Esophagus muscularis mucosa (tissue), 4 donors: ENCODE measurements at regions not wholly inside any gene's neighbourhood (a gene's known extent, or its start where the extent isn't known, plus 50 kb on each side); places are given as distances from the start of the nearest gene placed in this dataset.

Experiments used
- DNase-seq: peaks from one replicate; pipeline ENCODE4 v3.0.0-alpha.2; 2017; ENCODE audit errors: extremely low spot score
- H3K27ac ChIP-seq, 4 donors: fragments of 200-600 bp; sonication (generic); replicated peaks in 1 of 4; 1 replicate in 3 of 4; 2 replicates in 1 of 4; pipeline ENCODE4 v1.5.1; 2016 to 2019; ENCODE audit warnings: mild to moderate bottlenecking in 1 of 4
- H3K27me3 ChIP-seq, 4 donors: fragments of 200-600 bp; sonication (generic); one replicate each; pipeline versions ENCODE4 v1.5.1 to v1.6.0; 2016 to 2019
- H3K36me3 ChIP-seq, 4 donors: fragments of 200-600 bp; sonication (generic); one replicate each; pipeline ENCODE4 v1.5.1; 2016 to 2019
- H3K4me1 ChIP-seq, 4 donors: fragments of 200-600 bp; sonication (generic); one replicate each; pipeline ENCODE4 v1.5.1; 2016 to 2019
- H3K4me3 ChIP-seq, 4 donors: fragments of 200-600 bp; sonication (generic); 1 replicate in 2 of 4; 2 replicates in 2 of 4; pipeline ENCODE4 v1.5.1; 2016 to 2019; ENCODE audit warnings: mild to moderate bottlenecking in 4 of 4, moderate library complexity in 1 of 4
- H3K9me3 ChIP-seq, 4 donors: fragments of 200-600 bp; sonication (generic); 1 replicate in 3 of 4; 2 replicates in 1 of 4; pipeline ENCODE4 v1.5.1; 2016 to 2019
- CTCF ChIP-seq, 3 experiments: fragments of 200-600 bp in 2 of 3; fragments of 450-650 bp in 1 of 3; sonication (generic) in 2 of 3; IDR thresholded peaks; one replicate each; pipeline ENCODE4 v1.5.1; 2017 to 2019; ENCODE audit warnings: antibody characterized with exemption in 3 of 3, mild to moderate bottlenecking in 2 of 3, moderate library complexity in 1 of 3
- EP300 ChIP-seq: sonication (generic); formaldehyde crosslinking; IDR thresholded peaks from one replicate; pipeline ENCODE4 v1.6.1; 2017; ENCODE audit warnings: antibody characterized with exemption
- POLR2A ChIP-seq: fragments of 450-650 bp; IDR thresholded peaks from one replicate; pipeline ENCODE4 v1.6.1; 2017; ENCODE audit warnings: antibody characterized with exemption, moderate library complexity, mild to moderate bottlenecking, low read depth
- POLR2AphosphoS5 ChIP-seq, 2 donors: sonication (generic); formaldehyde crosslinking; IDR thresholded peaks; one replicate each; pipeline ENCODE4 v1.6.1; 2017; ENCODE audit warnings: antibody characterized with exemption in 2 of 2
- WGBS: methylation state at CpG from one replicate; pipeline ENCODE4 v1.1.5; 2018; 5-methylcytosine and 5-hydroxymethylcytosine counted together
- intact Hi-C: fragments of 100-400 bp; cut with DNase I; formaldehyde crosslinking; loops from one replicate; pipeline ENCODE4 v1.15.1; 2023

DNA sequence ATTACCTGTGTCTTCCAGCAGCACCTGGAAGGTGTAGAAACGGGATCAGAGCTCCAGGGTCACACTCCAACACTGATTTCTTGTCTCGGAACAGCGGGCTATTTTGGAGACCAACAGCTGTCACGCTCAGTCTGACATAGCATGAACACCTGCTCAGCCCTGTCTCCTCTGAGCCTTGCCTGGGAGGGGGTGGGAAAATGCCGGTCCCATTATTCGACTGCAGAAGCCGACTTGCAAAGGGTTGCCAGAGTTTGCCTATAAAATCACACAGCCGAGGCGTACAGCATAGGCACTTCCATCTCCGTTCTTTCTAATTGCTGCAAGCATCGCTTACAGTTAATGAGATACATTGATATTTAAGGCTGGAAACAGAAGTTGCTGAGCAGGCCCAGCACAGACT lies 300.8 kb upstream of the MSX2 start:
- H3K4me1 ChIP-seq, result peaks cover 6 to 12% (median 9%) of the 10 kb centered on the region in 4 donors
- intact Hi-C loops, result no loop called here
- no peak overlapping the region for H3K4me3 ChIP-seq
- peaks cover 0 to 8% (median 0%) of the 10 kb centered on the region in 4 donors for H3K27me3 ChIP-seq
- no peaks in the 10 kb centered on the region for H3K36me3 ChIP-seq
- WGBS, result 86% methylated on average over 11 of the region's 11 CpGs
- peak; percentile 86 for DNase-seq
- TF ChIP-seq EP300, result no peak
- no peak for TF ChIP-seq CTCF (IDR thresholded peaks at IDR 0.05)
- TF ChIP-seq POLR2AphosphoS5 (IDR thresholded peaks at IDR 0.05), result no peak
- no peaks in the 10 kb centered on the region for H3K9me3 ChIP-seq
- no peak overlapping the region for H3K27ac ChIP-seq

DNA sequence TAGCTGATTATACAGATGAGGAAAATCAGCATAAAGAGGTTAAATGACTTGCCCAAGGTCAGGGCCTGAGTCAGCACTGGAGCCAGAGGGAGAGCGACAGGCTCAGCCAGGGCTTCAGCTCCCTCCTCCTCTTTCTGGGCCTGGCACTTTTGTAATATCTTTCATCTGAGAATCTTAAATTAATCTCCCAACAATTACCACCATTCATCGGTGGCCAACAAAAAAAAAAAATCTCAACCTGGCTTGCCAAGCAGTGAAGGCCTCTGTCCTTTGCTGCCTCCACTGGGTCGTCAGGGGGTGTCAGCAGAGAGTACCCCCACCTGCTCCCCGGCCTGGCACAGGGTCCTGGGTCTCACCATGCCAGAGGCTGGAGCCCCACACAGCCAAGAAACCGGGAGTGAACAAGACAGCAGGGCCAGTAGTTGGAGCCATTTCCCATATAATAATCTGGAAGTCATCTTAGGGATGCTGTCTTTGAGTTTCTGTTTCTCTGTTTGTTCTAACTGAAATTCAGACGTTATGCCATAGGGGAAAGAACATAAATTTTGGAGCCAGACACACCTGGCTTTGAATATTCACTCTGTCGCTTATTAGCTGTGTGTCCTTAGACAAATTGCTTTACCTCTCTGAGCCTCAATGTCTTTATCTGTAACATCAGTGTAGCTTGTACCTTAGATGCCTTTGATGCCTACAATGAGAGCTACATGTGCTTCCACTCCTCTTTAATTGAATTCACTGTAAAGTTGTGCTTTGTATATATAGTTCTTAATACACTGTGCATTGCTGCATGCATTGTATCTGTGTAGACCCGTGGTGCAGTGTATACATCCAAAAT lies 299.9 kb upstream of the MSX2 start:
- DNase-seq, result peak; percentile 45
- no peak overlapping the region for H3K4me3 ChIP-seq
- H3K36me3 ChIP-seq, result no peaks in the 10 kb centered on the region
- no peak overlapping the region for H3K27ac ChIP-seq
- intact Hi-C loops, result no loop called here
- peaks cover under 1 to 5% (median 2%) of the 10 kb centered on the region in 4 donors for H3K4me1 ChIP-seq
- H3K27me3 ChIP-seq, result peaks cover 0 to 8% (median 0%) of the 10 kb centered on the region in 4 donors
- WGBS, result 48% methylated on average over 8 of the region's 8 CpGs
- TF ChIP-seq POLR2A (no peak), POLR2AphosphoS5 (IDR thresholded peaks at IDR 0.05) (no peak)
- H3K9me3 ChIP-seq, result no peaks in the 10 kb centered on the region

DNA sequence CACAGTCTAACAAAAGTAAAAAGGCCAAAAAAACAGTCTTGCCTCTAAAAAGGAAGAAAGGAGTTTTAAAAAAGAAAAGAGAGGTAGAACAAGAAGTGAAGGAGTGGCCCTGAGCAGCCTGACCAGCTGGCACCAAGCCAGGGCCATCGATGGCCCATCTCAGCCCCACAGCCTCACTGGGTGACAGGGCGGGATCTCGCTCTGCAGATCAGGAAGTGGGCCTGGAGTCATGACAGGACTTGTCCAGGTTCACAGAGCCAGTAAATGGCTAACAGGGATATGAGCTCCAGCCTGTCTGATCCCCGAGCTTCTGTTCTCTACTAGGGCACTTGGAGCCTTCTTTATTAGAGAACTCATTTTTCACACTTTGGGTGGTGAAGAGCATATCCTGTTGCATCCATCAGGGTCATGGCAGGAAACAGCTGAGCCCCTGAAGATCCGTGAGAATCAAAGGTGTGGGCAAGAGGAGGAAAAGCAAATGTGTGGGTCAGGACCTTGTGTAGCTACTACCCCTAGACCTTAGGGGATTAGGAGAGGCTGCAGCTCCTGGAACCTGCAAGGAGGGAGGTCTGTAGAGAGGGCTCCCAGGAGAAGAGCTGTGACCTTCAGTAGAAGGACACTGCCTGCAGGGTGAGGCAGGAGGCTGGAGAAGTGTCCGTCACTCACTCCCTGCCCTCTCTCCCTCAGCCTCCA lies 299.0 kb upstream of the MSX2 start:
- Histone ChIP-seq H3K27me3 (peaks cover 0 to 6% (median 0%) of the 10 kb centered on the region in 4 donors), H3K4me3 (no peak overlapping the region), H3K36me3 (no peaks in the 10 kb centered on the region), H3K9me3 (no peaks in the 10 kb centered on the region), H3K27ac (no peak overlapping the region), H3K4me1 (peaks cover 0 to 5% (median 0%) of the 10 kb centered on the region in 4 donors)
- TF ChIP-seq EP300 (no peak), POLR2AphosphoS5 (IDR thresholded peaks at IDR 0.05) (no peak), POLR2A (no peak), CTCF (IDR thresholded peaks at IDR 0.05) (no peak)
- WGBS, result 51% methylated on average over 6 of the region's 6 CpGs
- DNase-seq, result peak; percentile 78
- intact Hi-C loops, result no loop called here

GRCh38 chr5:174425964-174426290 lies 298.5 kb upstream of the MSX2 start:
- no peak overlapping the region for H3K27ac ChIP-seq
- whole genome bisulfite sequencing, result 48% methylated on average over 5 of the region's 5 CpGs
- TF ChIP-seq POLR2AphosphoS5 (IDR thresholded peaks at IDR 0.05) (no peak), CTCF (IDR thresholded peaks at IDR 0.05) (no peak), EP300 (no peak), POLR2A (no peak)
- peaks cover 0 to 5% (median 0%) of the 10 kb centered on the region in 4 donors for H3K4me1 ChIP-seq
- no peaks in the 10 kb centered on the region for H3K36me3 ChIP-seq
- intact Hi-C loops, result no loop called here
- H3K9me3 ChIP-seq, result no peaks in the 10 kb centered on the region
- DNase-seq, result no peak
- H3K4me3 ChIP-seq, result no peak overlapping the region
- H3K27me3 ChIP-seq, result peaks cover 0 to 5% (median 0%) of the 10 kb centered on the region in 4 donors

GRCh38 chr5:174426388-174426787 lies 298.0 kb upstream of the MSX2 start:
- H3K27me3 ChIP-seq, result peaks cover 0 to 7% (median 0%) of the 10 kb centered on the region in 4 donors
- H3K36me3 ChIP-seq, result no peaks in the 10 kb centered on the region
- no peak overlapping the region for H3K4me3 ChIP-seq
- intact Hi-C loops, result no loop called here
- H3K27ac ChIP-seq, result no peak overlapping the region
- TF ChIP-seq CTCF (IDR thresholded peaks at IDR 0.05) (no peak), POLR2AphosphoS5 (IDR thresholded peaks at IDR 0.05) (no peak), EP300 (no peak), POLR2A (no peak)
- WGBS, result 89% methylated on average over 1 of the region's 1 CpG
- no peaks in the 10 kb centered on the region for H3K9me3 ChIP-seq
- peak; percentile 8 for DNase-seq
- peaks cover 0 to 5% (median 0%) of the 10 kb centered on the region in 4 donors for H3K4me1 ChIP-seq
